Testis (tissue), 2 donors: ENCODE measurements at regions not wholly inside any gene's neighbourhood (a gene's known extent, or its start where the extent isn't known, plus 50 kb on each side); places are given as distances from the start of the nearest gene placed in this dataset.

ENCODE experiments used
- DNase-seq: peaks from one replicate; pipeline ENCODE4 v3.0.0-alpha.2; 2019
- H3K27ac ChIP-seq, 2 donors: fragments of 200-600 bp; sonication (generic); one replicate each; pipeline ENCODE4 v1.5.1; 2019
- H3K27me3 ChIP-seq: fragments of 200-600 bp; sonication (generic); one replicate; pipeline ENCODE4 v1.5.1; 2019
- H3K36me3 ChIP-seq: fragments of 200-600 bp; sonication (generic); one replicate; pipeline ENCODE4 v1.5.1; 2017; ENCODE audit warnings: low read depth; ENCODE audit errors: missing control alignments
- H3K4me1 ChIP-seq: fragments of 200-600 bp; sonication (generic); one replicate; pipeline ENCODE4 v1.5.1; 2019
- H3K4me3 ChIP-seq, 2 donors: fragments of 200-600 bp; sonication (generic); one replicate each; pipeline ENCODE4 v1.5.1; 2017 to 2019
- H3K9me3 ChIP-seq: fragments of 200-600 bp; sonication (generic); one replicate; pipeline ENCODE4 v1.5.1; 2017
- POLR2A ChIP-seq: fragments of 450-650 bp; IDR thresholded peaks from one replicate; pipeline ENCODE4 v1.6.1; 2017; ENCODE audit warnings: antibody characterized with exemption, mild to moderate bottlenecking, moderate library complexity
- WGBS, 2 donors: methylation state at CpG; one replicate each; pipeline ENCODE4 v1.1.5; 2018; 5-methylcytosine and 5-hydroxymethylcytosine counted together
- intact Hi-C: fragments of 100-400 bp; cut with DNase I; formaldehyde crosslinking; loops from one replicate; pipeline ENCODE4 v1.15.1; 2023; ENCODE audit warnings: low total_unique reads
- TF ChIP-seq, protein P1 (sequence below), 3 experiments: fragments of 450-650 bp in 2 of 3; fragments of 200-600 bp in 1 of 3; sonication (generic) in 1 of 3; IDR thresholded peaks; one replicate each; pipeline ENCODE4 v1.5.1; 2016 to 2019; ENCODE audit warnings: antibody characterized with exemption in 3 of 3, mild to moderate bottlenecking in 2 of 3, moderate library complexity in 1 of 3

DNA sequence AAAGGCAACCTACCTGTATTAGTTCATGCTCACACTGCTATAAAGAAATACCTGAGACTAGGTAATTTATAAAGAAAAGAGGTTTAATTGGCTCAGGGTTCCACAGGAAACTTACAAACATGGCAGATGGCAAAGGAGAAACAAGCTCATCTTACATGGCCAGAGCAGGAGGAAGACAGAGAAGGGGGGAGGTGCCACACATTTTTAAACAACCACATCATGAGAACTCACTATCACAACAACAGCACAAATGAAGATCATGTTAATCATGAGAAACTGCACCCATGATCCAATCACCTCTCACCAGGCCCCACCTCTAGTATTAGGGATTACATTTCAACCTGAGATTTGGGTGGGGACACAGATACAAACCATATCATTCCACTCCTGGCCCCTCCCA lies 90.6 kb upstream of the KCTD3 start:
- Histone ChIP-seq H3K27me3 (no peaks in the 10 kb centered on the region), H3K9me3 (no peaks in the 10 kb centered on the region), H3K4me3 (no peak overlapping the region), H3K4me1 (no peaks in the 10 kb centered on the region), H3K36me3 (no peaks in the 10 kb centered on the region), H3K27ac (no peak overlapping the region)
- intact Hi-C loops = no loop called here
- no peak for TF ChIP-seq POLR2A
- TF ChIP-seq, protein P1, sequence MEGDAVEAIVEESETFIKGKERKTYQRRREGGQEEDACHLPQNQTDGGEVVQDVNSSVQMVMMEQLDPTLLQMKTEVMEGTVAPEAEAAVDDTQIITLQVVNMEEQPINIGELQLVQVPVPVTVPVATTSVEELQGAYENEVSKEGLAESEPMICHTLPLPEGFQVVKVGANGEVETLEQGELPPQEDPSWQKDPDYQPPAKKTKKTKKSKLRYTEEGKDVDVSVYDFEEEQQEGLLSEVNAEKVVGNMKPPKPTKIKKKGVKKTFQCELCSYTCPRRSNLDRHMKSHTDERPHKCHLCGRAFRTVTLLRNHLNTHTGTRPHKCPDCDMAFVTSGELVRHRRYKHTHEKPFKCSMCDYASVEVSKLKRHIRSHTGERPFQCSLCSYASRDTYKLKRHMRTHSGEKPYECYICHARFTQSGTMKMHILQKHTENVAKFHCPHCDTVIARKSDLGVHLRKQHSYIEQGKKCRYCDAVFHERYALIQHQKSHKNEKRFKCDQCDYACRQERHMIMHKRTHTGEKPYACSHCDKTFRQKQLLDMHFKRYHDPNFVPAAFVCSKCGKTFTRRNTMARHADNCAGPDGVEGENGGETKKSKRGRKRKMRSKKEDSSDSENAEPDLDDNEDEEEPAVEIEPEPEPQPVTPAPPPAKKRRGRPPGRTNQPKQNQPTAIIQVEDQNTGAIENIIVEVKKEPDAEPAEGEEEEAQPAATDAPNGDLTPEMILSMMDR (IDR thresholded peaks at IDR 0.05) = no peak
- no peak for DNase-seq

- H3K36me3 ChIP-seq = no peaks in the 10 kb centered on the region
- H3K4me1 ChIP-seq = no peaks in the 10 kb centered on the region
- no peaks in the 10 kb centered on the region for H3K27me3 ChIP-seq
- no peak overlapping the region for H3K27ac ChIP-seq
- intact Hi-C loops = no loop called here
- no peaks in the 10 kb centered on the region for H3K9me3 ChIP-seq
- no peak for TF ChIP-seq POLR2A
- TF ChIP-seq, protein P1 (IDR thresholded peaks at IDR 0.05) = no peak
- no peak for DNase-seq
- no peak overlapping the region for H3K4me3 ChIP-seq
Observed at GRCh38 chr1:215477632-215478031, 89.5 kb upstream of the KCTD3 start.

- Histone ChIP-seq H3K9me3 (no peaks in the 10 kb centered on the region), H3K4me3 (no peak overlapping the region), H3K36me3 (no peaks in the 10 kb centered on the region), H3K27me3 (no peaks in the 10 kb centered on the region), H3K27ac (no peak overlapping the region), H3K4me1 (no peaks in the 10 kb centered on the region)
- DNase-seq = no peak
- intact Hi-C loops = no loop called here
- TF ChIP-seq, protein P1 (IDR thresholded peaks at IDR 0.05) = no peak
- no peak for TF ChIP-seq POLR2A
Observed at GRCh38 chr1:215479567-215479966, 87.5 kb upstream of the KCTD3 start.

GRCh38 chr1:215482079-215482478 lies 85.0 kb upstream of the KCTD3 start:
- H3K4me1 ChIP-seq = no peaks in the 10 kb centered on the region
- 84 to 90% methylated on average over 2 of the region's 2 CpGs for WGBS, 2 donors
- no peak overlapping the region for H3K27ac ChIP-seq
- no peaks in the 10 kb centered on the region for H3K9me3 ChIP-seq
- intact Hi-C loops = no loop called here
- no peak for TF ChIP-seq POLR2A
- TF ChIP-seq, protein P1 (IDR thresholded peaks at IDR 0.05) = no peak
- H3K4me3 ChIP-seq = no peak overlapping the region
- DNase-seq = no peak
- H3K27me3 ChIP-seq = no peaks in the 10 kb centered on the region
- no peaks in the 10 kb centered on the region for H3K36me3 ChIP-seq

GRCh38 chr1:215484171-215484939 lies 82.7 kb upstream of the KCTD3 start:
- Histone ChIP-seq H3K4me1 (no peaks in the 10 kb centered on the region), H3K27me3 (no peaks in the 10 kb centered on the region), H3K9me3 (no peaks in the 10 kb centered on the region), H3K27ac (no peak overlapping the region), H3K4me3 (no peak overlapping the region), H3K36me3 (no peaks in the 10 kb centered on the region)
- whole genome bisulfite sequencing, 2 donors = 39 to 43% methylated on average over 4 of the region's 4 CpGs
- intact Hi-C loops = no loop called here
- DNase-seq = no peak
- no peak for TF ChIP-seq POLR2A
- TF ChIP-seq, protein P1 (IDR thresholded peaks at IDR 0.05) = no peak
